Stimulated activated CD8-positive, alpha-beta memory T cell treated with anti-CD3 and anti-CD28 coated beads, Interleukin-12 subunit alpha, Interleukin-12 subunit beta, amount 100 ng/mL, for 1 hour (primary cell): ENCODE measurements at regions not wholly inside any gene's neighbourhood (a gene's known extent, or its start where the extent isn't known, plus 50 kb on each side); places are given as distances from the start of the nearest gene placed in this dataset.

ENCODE experiments used
- DNase-seq: peaks from one replicate; pipeline ENCODE4 v3.0.0-alpha.2; 2020; ENCODE audit warnings: low read depth

GRCh38 chr12:65598688-65599087 lies 225.6 kb upstream of the HMGA2 start:
- no peak for DNase-seq

- DNase-seq: no peak
These were observed 222.1 kb upstream of the HMGA2 start for GRCh38 chr12:65602253-65602609.

GRCh38 chr12:65602610-65603295 lies 221.5 kb upstream of the HMGA2 start:
- no peak for DNase-seq

DNA sequence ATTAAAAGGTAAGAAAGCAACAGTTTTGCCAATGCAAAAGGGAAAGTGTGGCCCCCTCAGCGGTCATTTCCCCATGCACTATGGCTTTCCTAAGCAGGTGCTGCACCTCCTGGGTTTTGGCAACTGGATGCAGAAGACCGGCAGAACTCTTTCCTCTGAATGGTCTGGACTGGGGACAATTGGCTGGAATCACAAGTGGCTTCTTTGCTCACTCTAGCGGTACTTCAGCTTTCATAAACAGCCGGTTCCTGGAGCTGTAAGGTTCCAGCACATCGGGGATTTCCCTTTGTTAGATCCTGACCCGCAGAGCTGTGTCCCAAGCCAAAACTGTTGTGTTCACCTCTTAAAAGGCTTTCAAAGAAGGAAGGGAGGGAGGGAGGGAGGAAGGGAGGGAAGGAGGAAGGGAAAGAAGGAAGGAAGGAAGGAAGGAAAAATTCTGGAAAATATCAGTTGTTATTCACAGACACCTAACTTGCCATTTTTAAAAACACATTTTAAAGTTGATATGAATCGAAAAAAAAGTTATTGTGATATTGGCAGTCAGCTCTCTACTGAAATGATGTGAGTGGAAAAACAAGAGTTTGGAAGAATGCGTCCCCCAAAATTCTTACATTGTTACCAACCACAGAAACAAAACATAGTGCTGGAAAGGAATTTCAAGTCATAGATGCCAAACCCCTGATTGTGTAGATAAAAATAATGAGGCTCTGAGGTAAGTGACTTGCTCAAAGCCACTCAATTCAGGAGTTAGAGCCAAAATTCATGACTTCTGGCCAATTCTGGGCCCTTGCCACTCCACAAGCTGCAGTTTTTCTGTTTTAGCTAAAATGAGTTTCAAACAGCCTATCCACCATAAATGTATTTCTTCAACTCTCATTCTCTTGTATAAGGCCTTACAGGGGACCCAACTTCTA lies 220.6 kb upstream of the HMGA2 start:
- no peak for DNase-seq

- no peak for DNase-seq
These were observed 219.3 kb upstream of the HMGA2 start for GRCh38 chr12:65605019-65605418.

DNA sequence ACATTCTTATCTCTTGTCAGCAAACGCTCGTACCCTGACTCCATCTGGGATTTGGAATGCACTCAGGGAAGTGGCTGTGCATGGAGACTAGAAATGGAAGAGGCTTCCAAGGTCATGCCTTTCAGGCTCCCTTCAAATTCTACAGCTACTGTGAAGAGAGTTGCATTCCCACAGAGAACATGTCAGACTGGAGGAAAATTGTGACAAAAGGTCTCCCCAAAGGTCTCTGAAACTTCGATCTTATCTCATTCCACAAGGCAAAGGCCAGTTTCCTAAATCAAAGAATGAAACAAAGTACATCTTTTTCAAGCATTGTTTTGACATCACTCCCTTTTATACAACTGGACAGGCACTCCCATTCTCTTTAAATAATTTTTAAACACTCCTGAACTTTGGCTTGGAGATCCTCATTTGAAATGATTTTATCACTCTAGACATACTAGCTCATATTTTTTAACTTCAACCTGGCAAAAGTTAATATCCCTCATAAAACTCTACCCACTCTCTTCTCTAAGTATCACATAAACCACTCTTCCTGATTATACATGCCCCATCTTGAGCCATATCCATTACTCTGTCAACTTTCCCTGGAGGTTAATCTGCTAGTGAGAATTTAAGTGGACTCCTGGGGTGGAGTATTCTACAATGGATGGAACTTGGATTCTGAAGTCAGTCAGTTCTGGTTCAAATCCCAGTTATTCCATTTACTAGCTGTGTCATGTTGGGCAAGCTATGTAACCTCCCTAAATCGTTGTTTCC lies 218.1 kb upstream of the HMGA2 start:
- DNase-seq: no peak

DNA sequence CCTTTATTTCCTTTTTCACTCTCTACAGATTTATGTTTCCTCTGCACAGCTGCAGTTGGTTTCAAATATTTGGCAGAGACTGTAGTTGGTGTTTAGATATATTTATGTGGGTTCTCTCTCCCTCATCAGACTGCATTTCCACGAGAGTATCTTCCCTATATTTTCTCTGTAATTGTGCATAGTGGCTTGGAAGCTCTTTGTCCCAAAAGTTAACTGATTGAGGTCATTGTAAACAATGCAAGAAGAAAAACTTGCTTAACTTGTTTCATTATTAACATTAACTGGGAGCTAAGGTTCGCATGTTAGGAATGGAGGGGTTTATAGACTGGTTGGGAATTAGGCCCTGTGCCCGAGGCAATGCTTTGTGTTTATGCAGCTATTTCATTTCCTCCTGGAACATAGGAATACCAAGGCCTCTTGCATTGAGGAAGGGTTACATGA lies 216.9 kb upstream of the HMGA2 start:
- no peak for DNase-seq

DNA sequence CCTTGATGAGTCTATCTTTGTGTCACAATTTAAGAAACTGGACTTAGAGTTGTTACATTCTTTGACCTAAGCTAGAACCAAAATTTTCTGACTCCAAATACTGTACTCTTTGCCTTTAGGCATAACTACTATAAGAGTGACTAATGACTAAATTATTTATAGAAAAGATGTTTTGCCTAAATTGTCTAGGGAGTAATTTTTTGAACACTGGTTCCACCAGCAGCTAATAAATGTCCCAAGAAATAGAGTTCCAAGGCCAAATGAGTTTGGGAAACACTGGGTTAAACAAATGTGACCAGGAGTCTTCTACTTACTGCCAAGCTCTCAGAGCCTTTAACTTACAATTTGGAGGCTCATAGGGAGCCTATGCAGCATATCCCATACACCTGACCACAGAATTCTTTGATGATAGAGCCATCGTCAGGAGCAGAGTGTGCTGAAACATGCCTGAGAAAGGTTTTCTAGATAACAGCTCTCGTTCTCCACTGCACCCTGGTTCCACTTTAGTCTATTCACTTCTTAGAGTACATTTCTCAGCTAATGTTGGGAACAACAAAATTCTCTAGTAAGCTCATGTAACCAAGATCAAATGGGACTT lies 215.9 kb upstream of the HMGA2 start:
- no peak for DNase-seq

DNA sequence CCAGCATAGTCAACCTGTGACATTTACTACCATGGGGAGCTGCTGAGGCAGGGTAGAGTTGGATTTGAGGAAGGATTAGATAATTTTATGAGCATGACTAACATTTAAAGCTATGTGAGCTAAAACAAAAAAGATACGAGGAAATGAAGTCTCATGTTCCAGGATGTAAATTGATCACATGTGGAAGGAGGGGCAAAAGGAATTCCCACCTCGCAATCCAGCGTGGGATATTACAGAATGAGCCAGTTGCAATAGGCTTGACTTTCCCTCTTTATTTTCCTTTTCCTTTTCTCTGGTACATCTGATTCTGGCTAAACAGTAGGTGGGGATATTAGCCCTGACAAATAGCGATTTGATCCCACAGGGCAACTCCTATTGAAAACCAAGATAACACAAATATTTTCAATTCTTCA lies 214.9 kb upstream of the HMGA2 start:
- DNase-seq: no peak

DNA sequence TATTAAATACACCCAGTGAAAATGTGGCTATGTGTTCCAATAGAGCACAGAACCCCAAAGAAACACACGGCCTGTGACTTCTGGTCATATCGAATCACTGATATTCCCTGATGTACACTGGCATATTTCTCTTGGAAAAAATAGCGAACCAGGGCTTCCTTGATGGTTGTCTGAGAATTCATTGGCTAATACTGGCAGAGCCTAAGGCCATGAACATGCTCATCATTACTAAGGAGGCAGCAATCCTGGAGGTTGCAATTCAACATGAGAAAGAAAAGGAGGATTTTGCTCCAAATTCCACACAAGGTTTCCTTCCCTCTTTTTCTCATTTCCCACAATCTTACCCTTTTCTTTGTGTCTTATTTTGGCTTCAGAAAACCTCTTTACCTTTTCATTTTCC lies 212.9 kb upstream of the HMGA2 start:
- DNase-seq: no peak

DNA sequence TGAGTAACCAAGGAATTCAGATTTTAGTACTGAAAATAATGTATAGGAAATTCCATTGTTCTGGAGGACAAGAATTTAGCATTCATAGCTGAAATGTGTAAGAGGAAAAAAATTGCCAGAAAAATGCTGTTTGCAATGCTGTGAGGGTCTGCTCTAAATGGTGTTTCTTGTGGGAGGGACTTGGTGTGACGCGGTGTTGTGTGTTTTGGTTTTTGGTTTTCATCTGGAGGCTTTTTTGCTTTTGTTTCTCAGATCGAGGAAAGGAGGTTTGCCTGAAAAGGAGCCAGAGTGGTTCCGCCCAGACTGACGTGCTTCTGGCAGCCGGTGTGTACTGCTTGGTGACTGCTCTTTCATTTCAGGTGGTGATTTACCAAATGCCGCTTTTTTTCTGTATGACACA lies 211.8 kb upstream of the HMGA2 start:
- no peak for DNase-seq

DNA sequence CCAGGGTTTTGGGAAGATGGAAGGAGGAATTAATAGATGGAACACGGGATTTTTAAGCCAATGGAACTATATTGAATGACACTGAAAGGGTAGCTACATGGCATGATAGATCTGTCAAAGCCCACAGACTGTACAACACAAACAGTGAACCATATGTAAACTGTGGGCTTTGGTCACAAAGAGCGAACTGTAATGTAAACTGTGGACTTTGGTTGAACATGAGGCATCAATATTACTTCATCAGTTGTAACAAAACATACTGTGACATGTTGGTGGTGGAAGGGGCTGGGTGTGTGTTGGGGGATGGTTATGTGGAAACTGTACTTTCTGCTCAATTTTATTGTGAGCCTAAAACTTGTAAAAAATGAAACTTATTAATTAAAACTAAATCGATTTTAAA lies 210.6 kb upstream of the HMGA2 start:
- DNase-seq: no peak

DNA sequence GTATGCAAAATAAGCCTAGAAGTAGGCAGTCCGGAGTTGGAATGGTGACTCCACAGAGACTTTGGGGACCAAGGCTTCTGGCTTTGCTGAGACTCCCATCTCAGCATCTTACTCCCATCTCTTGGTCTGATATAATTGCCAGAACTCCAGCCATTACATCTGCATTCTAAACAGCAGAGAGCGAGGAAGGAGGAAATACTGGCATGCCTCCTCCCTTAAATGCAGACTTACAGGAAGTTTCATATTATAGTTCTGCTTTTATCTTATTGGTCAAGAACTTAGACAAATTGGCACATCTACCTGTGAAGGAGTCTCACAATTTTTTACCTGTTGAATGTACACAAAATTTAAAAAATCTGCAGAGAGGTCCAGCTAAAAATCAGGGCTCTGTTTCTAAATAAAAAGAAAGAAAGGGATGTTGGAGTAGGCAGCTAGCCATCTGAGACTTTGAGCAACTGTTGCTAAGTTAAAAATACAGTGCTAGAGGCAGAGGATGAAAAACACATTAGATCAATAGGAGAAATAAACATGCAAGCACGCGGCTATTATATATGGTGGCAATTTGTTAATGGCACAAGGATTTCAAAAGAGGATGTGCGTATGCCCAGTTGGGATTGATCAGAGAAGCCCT lies 209.9 kb upstream of the HMGA2 start:
- DNase-seq: no peak

DNA sequence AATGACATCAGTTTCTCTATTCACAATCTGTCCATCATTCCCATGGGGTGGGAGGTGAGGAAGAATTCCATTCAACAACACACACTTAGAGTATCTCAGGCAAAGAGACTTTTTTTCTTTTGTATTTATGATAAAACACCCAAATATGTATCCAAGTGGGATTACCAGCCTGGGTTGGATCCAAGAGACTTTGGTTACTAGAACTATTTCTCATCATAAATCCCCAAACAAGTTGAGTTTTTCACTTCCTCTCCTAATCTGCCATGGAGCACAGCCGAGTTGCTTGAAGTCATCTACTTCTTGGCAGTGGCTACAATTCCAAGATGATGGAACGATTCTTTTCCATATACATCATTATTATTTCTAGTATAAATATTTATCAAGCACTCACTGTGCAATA lies 209.2 kb upstream of the HMGA2 start:
- DNase-seq: no peak

DNA sequence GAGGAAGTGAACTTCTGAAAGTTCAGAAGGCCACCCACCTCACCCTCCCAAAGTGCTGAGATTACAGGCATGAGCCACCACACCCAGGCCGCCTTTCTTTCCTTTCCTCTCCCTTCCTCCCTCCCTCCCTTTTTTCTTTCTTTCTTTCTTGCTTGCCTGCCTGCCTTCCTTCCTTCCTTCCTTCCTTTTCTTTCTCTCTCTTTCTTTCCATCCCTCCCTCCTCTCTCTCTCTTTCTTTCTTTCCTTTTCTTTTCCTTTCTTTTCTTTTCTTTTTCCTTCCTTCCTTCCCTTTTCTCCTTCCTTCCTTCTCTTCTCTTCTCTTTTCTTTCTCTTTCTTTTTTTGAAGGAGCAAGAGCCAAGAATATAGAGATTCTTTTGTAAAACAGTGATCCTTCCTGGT lies 208.3 kb upstream of the HMGA2 start:
- DNase-seq: no peak

GRCh38 chr12:65618588-65618987 lies 205.7 kb upstream of the HMGA2 start:
- no peak for DNase-seq

GRCh38 chr12:65619018-65619417 lies 205.3 kb upstream of the HMGA2 start:
- DNase-seq: no peak

- no peak for DNase-seq
These were observed 204.2 kb upstream of the HMGA2 start for GRCh38 chr12:65620046-65620445.

GRCh38 chr12:65622056-65622455 lies 202.2 kb upstream of the HMGA2 start:
- no peak for DNase-seq

GRCh38 chr12:65623507-65623906 lies 200.8 kb upstream of the HMGA2 start:
- DNase-seq: no peak

DNA sequence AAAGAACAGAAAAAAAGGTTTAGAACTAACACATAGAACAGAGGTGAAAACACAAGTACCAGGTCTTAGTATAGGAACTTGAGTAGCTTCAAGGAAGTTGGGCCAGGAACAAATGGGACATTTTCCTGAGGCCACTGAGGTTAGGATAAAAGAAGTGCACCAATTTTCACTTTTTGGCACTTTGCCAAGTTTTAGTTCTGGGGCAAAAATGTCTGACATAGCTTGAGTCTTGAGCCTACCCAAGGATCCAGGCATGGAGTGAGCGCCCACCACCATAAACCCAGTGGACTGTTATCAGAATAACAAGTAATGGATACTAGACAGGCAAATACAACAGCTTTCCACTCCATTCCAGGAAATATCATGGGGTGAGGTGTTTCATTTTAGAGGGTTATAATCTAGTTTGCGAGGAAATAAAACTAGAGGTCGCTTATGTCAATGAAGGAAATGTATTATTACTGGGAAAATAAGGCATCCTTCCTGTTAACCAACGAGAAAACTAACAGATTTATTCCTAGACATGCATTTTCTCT lies 199.7 kb upstream of the HMGA2 start:
- DNase-seq: no peak

- no peak for DNase-seq
These were observed 196.2 kb upstream of the HMGA2 start for GRCh38 chr12:65628061-65628460.
